Bronchial epithelial cell (primary cell): ENCODE measurements at regions not wholly inside any gene's neighbourhood (a gene's known extent, or its start where the extent isn't known, plus 50 kb on each side); places are given as distances from the start of the nearest gene placed in this dataset.

ENCODE experiments used
- DNase-seq: peaks from one replicate; pipeline ENCODE4 v3.0.0-alpha.2; 2010; ENCODE audit warnings: low read depth
- FAIRE-seq: peaks from 2 replicates; lab custom pipeline; 2011; peaks lifted over from hg19 to GRCh38; lab: Jason Lieb, UNC
- H3K27me3 ChIP-seq: 2 replicates; pipeline ENCODE4 v1.5.1; 2011; ENCODE audit warnings: low read length; ENCODE audit not compliant: control insufficient read depth, insufficient read depth
- H3K36me3 ChIP-seq: 2 replicates; pipeline ENCODE4 v1.5.1; 2011; ENCODE audit warnings: low read length; ENCODE audit not compliant: control insufficient read depth, insufficient read depth
- H3K4me3 ChIP-seq: 2 replicates; pipeline ENCODE4 v1.5.1; 2011; ENCODE audit warnings: mild to moderate bottlenecking, low read depth, low read length, control low read depth
- TF ChIP-seq, protein P1 (sequence below): IDR thresholded peaks from 2 replicates; pipeline ENCODE4 v1.5.1; 2011; ENCODE audit warnings: mild to moderate bottlenecking, moderate library complexity, low read length, control low read depth, inconsistent platforms; ENCODE audit not compliant: insufficient read depth, severe bottlenecking

DNA sequence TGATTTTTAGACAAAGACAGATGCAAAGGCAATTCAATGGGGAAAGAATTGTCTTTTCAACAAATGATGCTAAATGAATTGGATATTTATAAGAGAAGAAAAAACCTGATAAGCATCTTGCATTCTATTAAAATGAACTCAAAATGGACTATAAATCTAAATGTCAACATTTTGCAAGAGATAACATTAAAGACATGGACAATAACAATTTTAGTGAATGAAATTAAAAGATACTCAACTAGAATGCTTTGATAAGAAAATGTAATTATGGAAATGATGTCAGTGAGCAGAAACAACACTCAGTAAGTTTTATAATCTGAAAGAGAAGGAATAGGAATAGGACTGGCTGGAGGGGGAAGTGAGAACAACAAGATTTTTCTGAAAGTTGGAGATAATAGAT, 421.7 kb downstream of the C6orf118 start:
- TF ChIP-seq, protein P1, sequence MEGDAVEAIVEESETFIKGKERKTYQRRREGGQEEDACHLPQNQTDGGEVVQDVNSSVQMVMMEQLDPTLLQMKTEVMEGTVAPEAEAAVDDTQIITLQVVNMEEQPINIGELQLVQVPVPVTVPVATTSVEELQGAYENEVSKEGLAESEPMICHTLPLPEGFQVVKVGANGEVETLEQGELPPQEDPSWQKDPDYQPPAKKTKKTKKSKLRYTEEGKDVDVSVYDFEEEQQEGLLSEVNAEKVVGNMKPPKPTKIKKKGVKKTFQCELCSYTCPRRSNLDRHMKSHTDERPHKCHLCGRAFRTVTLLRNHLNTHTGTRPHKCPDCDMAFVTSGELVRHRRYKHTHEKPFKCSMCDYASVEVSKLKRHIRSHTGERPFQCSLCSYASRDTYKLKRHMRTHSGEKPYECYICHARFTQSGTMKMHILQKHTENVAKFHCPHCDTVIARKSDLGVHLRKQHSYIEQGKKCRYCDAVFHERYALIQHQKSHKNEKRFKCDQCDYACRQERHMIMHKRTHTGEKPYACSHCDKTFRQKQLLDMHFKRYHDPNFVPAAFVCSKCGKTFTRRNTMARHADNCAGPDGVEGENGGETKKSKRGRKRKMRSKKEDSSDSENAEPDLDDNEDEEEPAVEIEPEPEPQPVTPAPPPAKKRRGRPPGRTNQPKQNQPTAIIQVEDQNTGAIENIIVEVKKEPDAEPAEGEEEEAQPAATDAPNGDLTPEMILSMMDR, result no peak
- FAIRE-seq (no peak), DNase-seq (no peak)
- H3K36me3 ChIP-seq, result no peaks in the 10 kb centered on the region
- no peak overlapping the region for H3K4me3 ChIP-seq
- H3K27me3 ChIP-seq, result no peaks in the 10 kb centered on the region

DNA sequence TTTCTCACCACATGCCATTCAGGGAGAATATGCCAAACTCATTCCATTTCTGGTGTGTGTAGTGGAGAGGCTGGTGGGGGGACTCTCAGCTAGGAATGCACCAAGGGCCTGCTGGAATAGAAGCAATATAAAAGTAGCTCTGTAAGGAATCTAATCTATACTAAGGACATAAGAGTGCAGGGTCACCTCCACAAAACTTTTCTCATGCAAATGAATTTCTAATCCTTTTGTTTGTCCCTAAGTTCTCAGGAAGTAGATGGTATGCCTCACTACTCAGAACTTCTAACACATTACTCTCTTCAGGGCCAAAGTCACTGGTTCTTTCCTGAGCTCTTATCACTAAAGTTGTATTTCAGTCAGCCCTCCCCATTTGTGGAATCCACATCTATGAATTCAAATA, 427.2 kb downstream of the C6orf118 start:
- H3K27me3 ChIP-seq, result no peaks in the 10 kb centered on the region
- no peaks in the 10 kb centered on the region for H3K36me3 ChIP-seq
- FAIRE-seq, result no peak
- DNase-seq, result no peak
- no peak overlapping the region for H3K4me3 ChIP-seq
- TF ChIP-seq, protein P1, result no peak

DNA sequence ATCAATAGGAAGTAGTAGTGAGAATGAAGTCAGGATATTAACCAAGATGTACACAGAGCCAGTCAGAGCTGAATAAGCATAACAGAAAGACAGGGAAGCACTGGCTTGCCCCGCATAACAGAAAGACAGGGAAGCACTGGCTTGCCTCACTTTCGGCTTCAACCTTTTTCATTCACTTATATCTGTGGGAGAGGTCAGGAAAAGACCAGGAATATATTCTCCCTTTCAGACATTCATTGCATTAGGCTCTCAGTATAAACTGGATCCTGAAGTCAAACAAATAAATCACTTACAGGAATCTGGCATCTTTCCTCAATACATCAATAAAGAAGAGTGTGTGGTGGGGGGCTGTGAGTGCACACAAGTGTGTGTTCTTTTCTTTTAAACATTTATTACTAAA, 437.6 kb downstream of the C6orf118 start:
- FAIRE-seq (no peak), DNase-seq (no peak)
- TF ChIP-seq, protein P1, result no peak
- no peaks in the 10 kb centered on the region for H3K36me3 ChIP-seq
- no peaks in the 10 kb centered on the region for H3K27me3 ChIP-seq
- H3K4me3 ChIP-seq, result no peak overlapping the region

DNA sequence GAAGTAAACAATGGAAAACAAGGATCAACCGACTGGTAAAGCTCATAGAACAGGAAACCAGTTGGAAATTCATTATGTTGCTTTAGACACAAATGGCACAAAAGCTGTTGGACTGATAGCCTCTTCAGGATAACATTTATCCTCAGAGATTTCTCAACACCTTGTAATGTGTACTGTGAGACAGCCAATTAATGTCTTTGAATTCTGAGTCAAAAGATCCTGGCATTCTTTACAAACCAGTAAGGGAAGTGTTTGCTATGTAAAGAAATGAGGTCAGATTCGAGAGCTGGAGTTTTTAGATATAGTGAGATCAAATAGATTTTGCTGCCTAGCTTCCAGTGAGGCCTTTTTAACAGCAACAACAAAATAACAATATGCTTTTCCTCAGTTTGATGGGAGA, 439.2 kb downstream of the C6orf118 start:
- FAIRE-seq (no peak), DNase-seq (peak; percentile 31)
- TF ChIP-seq, protein P1, result no peak
- H3K36me3 ChIP-seq, result no peaks in the 10 kb centered on the region
- H3K4me3 ChIP-seq, result no peak overlapping the region
- no peaks in the 10 kb centered on the region for H3K27me3 ChIP-seq

DNA sequence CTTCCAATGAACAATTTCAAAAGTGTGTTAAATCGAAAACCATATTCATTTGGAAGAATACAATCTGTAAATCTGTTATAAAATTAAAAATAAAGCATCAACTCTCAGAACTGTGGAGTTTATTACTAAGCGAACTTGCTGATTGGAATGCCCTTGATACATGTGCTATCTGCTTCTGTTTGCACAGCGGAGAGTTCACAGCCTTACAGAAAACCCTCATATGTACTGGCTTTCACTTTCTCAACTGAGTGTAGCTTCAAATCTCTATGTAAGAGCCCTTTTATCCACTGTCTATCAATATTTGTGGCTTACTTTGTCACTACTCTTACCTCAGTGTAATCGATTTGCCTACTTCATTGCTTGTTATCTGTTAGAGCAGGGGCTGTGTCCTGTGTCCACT, 447.4 kb downstream of the C6orf118 start:
- Histone ChIP-seq H3K4me3 (no peak overlapping the region), H3K36me3 (no peaks in the 10 kb centered on the region), H3K27me3 (no peaks in the 10 kb centered on the region)
- TF ChIP-seq, protein P1, result no peak
- no peak for FAIRE-seq
- no peak for DNase-seq

DNA sequence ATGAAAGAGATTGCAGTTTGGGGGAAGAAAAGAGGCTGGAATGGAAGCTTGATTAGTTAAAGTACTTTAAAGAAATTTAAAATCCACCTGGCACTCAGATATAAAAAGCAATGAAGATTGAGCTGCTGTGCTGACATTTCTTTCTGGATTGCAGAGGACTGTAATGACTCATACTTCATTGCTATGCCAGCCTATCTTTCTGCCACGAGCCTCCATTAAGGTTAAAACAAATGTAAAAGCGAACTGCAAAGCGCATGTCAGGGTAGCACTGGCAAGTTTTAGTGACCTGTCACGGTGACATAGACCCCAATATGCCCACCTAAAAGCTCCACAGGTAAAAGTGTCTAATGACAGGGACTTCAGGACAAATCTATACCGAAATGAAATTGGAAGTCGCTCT, 449.6 kb downstream of the C6orf118 start:
- TF ChIP-seq, protein P1, result no peak
- no peak overlapping the region for H3K4me3 ChIP-seq

More for the DNA sequence above, 449.6 kb downstream of the C6orf118 start:
- H3K27me3 ChIP-seq, result no peaks in the 10 kb centered on the region
- H3K36me3 ChIP-seq, result no peaks in the 10 kb centered on the region
- FAIRE-seq (no peak), DNase-seq (peak; percentile 6)
